ENCODE measurements at regions not wholly inside any gene's neighbourhood (a gene's known extent, or its start where the extent isn't known, plus 50 kb on each side); places are given as distances from the start of the nearest gene placed in this dataset.

GRCh38 chr5:116650964-116651363, 76.3 kb upstream of the SEMA6A start:
- Histone ChIP-seq H3K36me3 (ENCODE audit: control insufficient read depth, low read length) (no peaks in the 10 kb centered on the region), H4K20me1 (ENCODE audit: control insufficient read depth, insufficient read depth, low read depth, low read length) (no peaks in the 10 kb centered on the region), H3K9me3 (ENCODE audit: control insufficient read depth, insufficient read depth, low read length) (no peaks in the 10 kb centered on the region), H3K27me3 (ENCODE audit: control insufficient read depth, low read length) (no peaks in the 10 kb centered on the region), H3K79me2 (ENCODE audit: control insufficient read depth, low read length) (no peaks in the 10 kb centered on the region), H3K27ac (ENCODE audit: low read depth, low read length) (no peak overlapping the region), H3K4me1 (ENCODE audit: control insufficient read depth, low read length) (no peaks in the 10 kb centered on the region), H3K4me3 (ENCODE audit: low read length) (no peak overlapping the region), H3K4me2 (ENCODE audit: low read length) (no peak overlapping the region), H3F3A (ENCODE audit: control insufficient read depth, insufficient read depth) (no peaks in the 10 kb centered on the region), H3K9me2 (replicated peaks; ENCODE audit: control insufficient read depth, low read length) (no peaks in the 10 kb centered on the region)
- TF ChIP-seq CTCF (IDR thresholded peaks at IDR 0.05; ENCODE audit: low read depth, low read length, poor library complexity, severe bottlenecking) (no peak), EZH2phosphoT487 (IDR thresholded peaks at IDR 0.05; ENCODE audit: borderline replicate concordance, low read length) (no peak)

GRCh38 chr5:116650544-116650943, 75.9 kb upstream of the SEMA6A start:
- H3K4me1 ChIP-seq (ENCODE audit: control insufficient read depth, low read length), result no peaks in the 10 kb centered on the region
- TF ChIP-seq CTCF (IDR thresholded peaks at IDR 0.05; ENCODE audit: low read depth, low read length, poor library complexity, severe bottlenecking) (no peak), EZH2phosphoT487 (IDR thresholded peaks at IDR 0.05; ENCODE audit: borderline replicate concordance, low read length) (no peak)
- H3K27ac ChIP-seq (ENCODE audit: low read depth, low read length), result no peak overlapping the region
- no peaks in the 10 kb centered on the region for H3K36me3 ChIP-seq (ENCODE audit: control insufficient read depth, low read length)
- H3K9me2 ChIP-seq (replicated peaks; ENCODE audit: control insufficient read depth, low read length), result no peaks in the 10 kb centered on the region
- H3F3A ChIP-seq (ENCODE audit: control insufficient read depth, insufficient read depth), result no peaks in the 10 kb centered on the region
- H3K4me2 ChIP-seq (ENCODE audit: low read length), result no peak overlapping the region
- H3K9me3 ChIP-seq (ENCODE audit: control insufficient read depth, insufficient read depth, low read length), result no peaks in the 10 kb centered on the region
- no peaks in the 10 kb centered on the region for H4K20me1 ChIP-seq (ENCODE audit: control insufficient read depth, insufficient read depth, low read depth, low read length)
- no peak overlapping the region for H3K4me3 ChIP-seq (ENCODE audit: low read length)
- H3K27me3 ChIP-seq (ENCODE audit: control insufficient read depth, low read length), result no peaks in the 10 kb centered on the region
- H3K79me2 ChIP-seq (ENCODE audit: control insufficient read depth, low read length), result no peaks in the 10 kb centered on the region

GRCh38 chr5:116646611-116647289, 72.1 kb upstream of the SEMA6A start:
- no peaks in the 10 kb centered on the region for H3F3A ChIP-seq (ENCODE audit: control insufficient read depth, insufficient read depth)
- H4K20me1 ChIP-seq (ENCODE audit: control insufficient read depth, insufficient read depth, low read depth, low read length), result no peaks in the 10 kb centered on the region
- H3K36me3 ChIP-seq (ENCODE audit: control insufficient read depth, low read length), result no peaks in the 10 kb centered on the region
- H3K79me2 ChIP-seq (ENCODE audit: control insufficient read depth, low read length), result no peaks in the 10 kb centered on the region
- H3K27ac ChIP-seq (ENCODE audit: low read depth, low read length), result no peak overlapping the region
- H3K9me2 ChIP-seq (replicated peaks; ENCODE audit: control insufficient read depth, low read length), result no peaks in the 10 kb centered on the region
- no peak overlapping the region for H3K4me2 ChIP-seq (ENCODE audit: low read length)
- TF ChIP-seq EZH2phosphoT487 (IDR thresholded peaks at IDR 0.05; ENCODE audit: borderline replicate concordance, low read length) (no peak), CTCF (IDR thresholded peaks at IDR 0.05; ENCODE audit: low read depth, low read length, poor library complexity, severe bottlenecking) (no peak)
- H3K27me3 ChIP-seq (ENCODE audit: control insufficient read depth, low read length), result no peaks in the 10 kb centered on the region
- no peaks in the 10 kb centered on the region for H3K4me1 ChIP-seq (ENCODE audit: control insufficient read depth, low read length)
- H3K9me3 ChIP-seq (ENCODE audit: control insufficient read depth, insufficient read depth, low read length), result no peaks in the 10 kb centered on the region
- no peak overlapping the region for H3K4me3 ChIP-seq (ENCODE audit: low read length)
